Sigmoid colon (tissue), 6 donors: ENCODE measurements at regions not wholly inside any gene's neighbourhood (a gene's known extent, or its start where the extent isn't known, plus 50 kb on each side); places are given as distances from the start of the nearest gene placed in this dataset.

ENCODE experiments used
- DNase-seq: peaks from one replicate; pipeline ENCODE4 v3.0.0-alpha.2; 2019
- H3K27ac ChIP-seq, 4 donors: fragments of 200-600 bp; sonication (generic); one replicate each; pipeline ENCODE4 v1.5.1; 2016 to 2019; ENCODE audit warnings: mild to moderate bottlenecking in 1 of 4
- H3K27me3 ChIP-seq, 3 donors: fragments of 200-600 bp; sonication (generic); one replicate each; pipeline ENCODE4 v1.5.1; 2019; ENCODE audit warnings: mild to moderate bottlenecking in 1 of 3
- H3K36me3 ChIP-seq, 4 donors: fragments of 200-600 bp; sonication (generic); one replicate each; pipeline ENCODE4 v1.5.1; 2016 to 2019
- H3K4me1 ChIP-seq, 4 donors: fragments of 200-600 bp; sonication (generic); one replicate each; pipeline ENCODE4 v1.5.1; 2017 to 2019
- H3K4me3 ChIP-seq, 4 donors: fragments of 200-600 bp; sonication (generic); one replicate each; pipeline ENCODE4 v1.5.1; 2017 to 2019; ENCODE audit warnings: mild to moderate bottlenecking in 2 of 4, moderate library complexity in 1 of 4
- H3K9me3 ChIP-seq, 4 donors: fragments of 200-600 bp in 3 of 4; sonication (generic) in 3 of 4; one replicate each; pipeline versions ENCODE4 v1.5.1 to v1.6.1; 2013 to 2019
- EP300 ChIP-seq, 4 donors: sonication (generic); formaldehyde crosslinking; IDR thresholded peaks; one replicate each; pipeline ENCODE4 v1.6.1; 2017; ENCODE audit warnings: antibody characterized with exemption in 4 of 4
- POLR2A ChIP-seq, 2 donors: fragments of 450-650 bp; IDR thresholded peaks; one replicate each; pipeline ENCODE4 v1.6.1; 2016; ENCODE audit warnings: antibody characterized with exemption in 2 of 2, mild to moderate bottlenecking in 2 of 2, moderate library complexity in 2 of 2
- POLR2AphosphoS5 ChIP-seq, 4 donors: sonication (generic); formaldehyde crosslinking; IDR thresholded peaks; one replicate each; pipeline ENCODE4 v1.6.1; 2017; ENCODE audit warnings: antibody characterized with exemption in 4 of 4
- WGBS, 2 donors: extraction: QIAGEN DNeasy Blood & Tissue Kit; methylation state at CpG; one replicate each; pipeline ENCODE4 v1.1.7; 2013; 5-methylcytosine and 5-hydroxymethylcytosine counted together
- intact Hi-C: fragments of 100-400 bp; cut with DNase I; formaldehyde crosslinking; loops from one replicate; pipeline ENCODE4 v1.15.1; 2023
- TF ChIP-seq, protein P1 (sequence below), 4 experiments: fragments of 450-650 bp in 3 of 4; fragments of 200-600 bp in 1 of 4; IDR thresholded peaks; one replicate each; pipeline ENCODE4 v1.5.1; 2016 to 2019; ENCODE audit warnings: antibody characterized with exemption in 4 of 4, mild to moderate bottlenecking in 3 of 4, moderate library complexity in 2 of 4
- donor health status: healthy with polysubstance abuse.
- donor health status: healthy.

DNA sequence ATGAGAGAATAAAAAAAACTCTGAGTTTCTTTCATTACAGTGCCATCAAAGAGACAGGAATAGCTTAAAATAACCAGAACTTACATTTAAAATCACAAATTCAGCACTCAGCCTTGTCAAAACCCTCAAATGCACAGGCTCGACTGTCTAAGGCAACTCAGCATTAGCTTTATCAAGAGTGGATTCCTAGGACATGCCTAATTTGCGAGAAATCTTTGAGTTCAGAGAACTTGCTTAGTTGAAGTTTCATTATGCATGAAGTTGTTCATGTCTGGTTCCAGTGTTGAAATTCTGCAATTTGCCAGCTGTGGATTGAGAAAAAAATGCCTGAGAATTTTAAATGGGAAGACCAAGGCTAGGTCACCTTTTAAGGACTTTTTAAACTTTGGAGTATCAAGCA, 151.1 kb downstream of the LRRC70 start:
- intact Hi-C loops: no loop called here
- no peak for TF ChIP-seq POLR2A (IDR thresholded peaks at IDR 0.05)
- TF ChIP-seq, protein P1, sequence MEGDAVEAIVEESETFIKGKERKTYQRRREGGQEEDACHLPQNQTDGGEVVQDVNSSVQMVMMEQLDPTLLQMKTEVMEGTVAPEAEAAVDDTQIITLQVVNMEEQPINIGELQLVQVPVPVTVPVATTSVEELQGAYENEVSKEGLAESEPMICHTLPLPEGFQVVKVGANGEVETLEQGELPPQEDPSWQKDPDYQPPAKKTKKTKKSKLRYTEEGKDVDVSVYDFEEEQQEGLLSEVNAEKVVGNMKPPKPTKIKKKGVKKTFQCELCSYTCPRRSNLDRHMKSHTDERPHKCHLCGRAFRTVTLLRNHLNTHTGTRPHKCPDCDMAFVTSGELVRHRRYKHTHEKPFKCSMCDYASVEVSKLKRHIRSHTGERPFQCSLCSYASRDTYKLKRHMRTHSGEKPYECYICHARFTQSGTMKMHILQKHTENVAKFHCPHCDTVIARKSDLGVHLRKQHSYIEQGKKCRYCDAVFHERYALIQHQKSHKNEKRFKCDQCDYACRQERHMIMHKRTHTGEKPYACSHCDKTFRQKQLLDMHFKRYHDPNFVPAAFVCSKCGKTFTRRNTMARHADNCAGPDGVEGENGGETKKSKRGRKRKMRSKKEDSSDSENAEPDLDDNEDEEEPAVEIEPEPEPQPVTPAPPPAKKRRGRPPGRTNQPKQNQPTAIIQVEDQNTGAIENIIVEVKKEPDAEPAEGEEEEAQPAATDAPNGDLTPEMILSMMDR (IDR thresholded peaks at IDR 0.05): no peak
- no peak for TF ChIP-seq EP300 (IDR thresholded peaks at IDR 0.05)
- TF ChIP-seq POLR2AphosphoS5 (IDR thresholded peaks at IDR 0.05): no peak
- DNase-seq: no peak
- 86 to 89% methylated on average over 2 of the region's 2 CpGs for WGBS, 2 donors
- no peak overlapping the region for H3K4me3 ChIP-seq
- no peaks in the 10 kb centered on the region for H3K36me3 ChIP-seq
- no peaks in the 10 kb centered on the region for H3K27me3 ChIP-seq
- H3K27ac ChIP-seq: no peak overlapping the region
- no peaks in the 10 kb centered on the region for H3K9me3 ChIP-seq
- no peaks in the 10 kb centered on the region for H3K4me1 ChIP-seq

DNA sequence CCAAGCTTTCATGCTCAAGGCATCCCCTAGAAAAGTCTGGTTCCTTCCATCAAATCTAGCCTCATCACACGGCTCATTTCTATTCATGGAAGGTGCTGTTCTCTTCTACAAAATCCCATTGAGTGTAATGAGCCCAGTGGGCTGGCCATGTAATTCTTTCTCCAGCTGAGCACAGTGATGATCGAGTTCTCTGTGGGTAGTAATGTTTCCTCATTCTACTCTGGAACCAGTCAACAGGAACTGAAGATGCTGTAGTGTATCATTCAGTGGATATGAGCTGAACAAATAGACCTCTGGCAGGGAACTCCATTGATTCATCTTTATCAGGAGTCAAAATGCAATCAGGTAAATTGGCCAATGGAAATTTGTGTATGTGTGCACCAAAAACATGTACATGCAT, 149.2 kb downstream of the LRRC70 start:
- WGBS, 2 donors: 84 to 90% methylated on average over 2 of the region's 2 CpGs
- TF ChIP-seq, protein P1 (IDR thresholded peaks at IDR 0.05): no peak
- no peak for TF ChIP-seq POLR2AphosphoS5 (IDR thresholded peaks at IDR 0.05)
- TF ChIP-seq POLR2A (IDR thresholded peaks at IDR 0.05): no peak
- no peak for TF ChIP-seq EP300 (IDR thresholded peaks at IDR 0.05)

DNA sequence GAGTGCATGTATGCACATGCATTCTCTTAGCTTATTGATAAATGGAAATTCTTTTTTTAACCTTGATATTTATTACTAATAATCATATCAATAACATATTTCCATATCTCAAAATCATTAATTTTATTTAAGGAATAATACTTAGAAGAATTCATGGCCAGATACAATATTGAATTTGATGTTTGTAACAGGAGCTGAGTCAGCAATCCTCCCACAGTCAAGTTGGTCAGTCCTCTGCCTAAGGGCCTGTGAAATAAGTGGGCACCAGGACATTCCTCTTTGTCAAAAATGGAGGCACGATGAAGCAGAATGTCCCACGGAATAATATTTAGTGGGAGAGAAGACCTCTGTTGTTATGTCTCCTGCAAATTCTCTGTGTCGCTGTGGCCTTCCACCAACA, 148.6 kb downstream of the LRRC70 start:
- no peak for TF ChIP-seq POLR2AphosphoS5 (IDR thresholded peaks at IDR 0.05)
- TF ChIP-seq, protein P1 (IDR thresholded peaks at IDR 0.05): no peak
- no peak for TF ChIP-seq EP300 (IDR thresholded peaks at IDR 0.05)
- no peak for TF ChIP-seq POLR2A (IDR thresholded peaks at IDR 0.05)
- 96 to 97% methylated on average over 3 of the region's 3 CpGs for WGBS, 2 donors
- DNase-seq: no peak
- Histone ChIP-seq H3K36me3 (no peaks in the 10 kb centered on the region), H3K9me3 (no peaks in the 10 kb centered on the region), H3K4me3 (no peak overlapping the region), H3K27ac (no peak overlapping the region), H3K4me1 (no peaks in the 10 kb centered on the region), H3K27me3 (no peaks in the 10 kb centered on the region)
- intact Hi-C loops: no loop called here

More for the DNA sequence above, 149.2 kb downstream of the LRRC70 start:
- Histone ChIP-seq H3K4me3 (no peak overlapping the region), H3K4me1 (no peaks in the 10 kb centered on the region), H3K9me3 (no peaks in the 10 kb centered on the region), H3K27me3 (no peaks in the 10 kb centered on the region), H3K36me3 (no peaks in the 10 kb centered on the region), H3K27ac (no peak overlapping the region)
- DNase-seq: no peak
- intact Hi-C loops: no loop called here

DNA sequence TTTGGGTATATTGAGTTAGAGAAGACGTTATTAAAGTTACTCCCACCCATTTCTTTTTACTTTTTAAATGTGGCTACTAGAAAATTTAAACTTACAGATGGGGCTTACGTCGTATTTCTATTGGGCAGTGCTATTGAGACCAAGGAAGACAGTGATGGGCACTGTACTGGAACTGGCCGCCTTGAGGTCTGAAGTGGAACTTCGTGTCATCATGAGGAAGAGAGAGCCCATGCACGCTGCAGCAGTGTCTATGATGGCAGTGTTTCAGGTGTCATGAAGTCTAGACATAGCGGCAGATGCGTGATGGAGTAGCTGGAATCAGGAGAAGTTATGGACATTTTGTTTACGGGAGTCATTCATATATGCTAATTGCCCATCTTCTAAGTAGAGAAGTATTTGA, 143.7 kb downstream of the LRRC70 start:
- H3K9me3 ChIP-seq: no peaks in the 10 kb centered on the region
- intact Hi-C loops: no loop called here
- H3K27ac ChIP-seq: no peak overlapping the region
- no peaks in the 10 kb centered on the region for H3K27me3 ChIP-seq
- H3K36me3 ChIP-seq: no peaks in the 10 kb centered on the region
- no peak for DNase-seq
- no peaks in the 10 kb centered on the region for H3K4me1 ChIP-seq
- H3K4me3 ChIP-seq: no peak overlapping the region
- TF ChIP-seq POLR2AphosphoS5 (IDR thresholded peaks at IDR 0.05): no peak
- no peak for TF ChIP-seq POLR2A (IDR thresholded peaks at IDR 0.05)
- TF ChIP-seq, protein P1 (IDR thresholded peaks at IDR 0.05): no peak
- TF ChIP-seq EP300 (IDR thresholded peaks at IDR 0.05): no peak
- 75 to 90% methylated on average over 9 of the region's 9 CpGs for WGBS, 2 donors

DNA sequence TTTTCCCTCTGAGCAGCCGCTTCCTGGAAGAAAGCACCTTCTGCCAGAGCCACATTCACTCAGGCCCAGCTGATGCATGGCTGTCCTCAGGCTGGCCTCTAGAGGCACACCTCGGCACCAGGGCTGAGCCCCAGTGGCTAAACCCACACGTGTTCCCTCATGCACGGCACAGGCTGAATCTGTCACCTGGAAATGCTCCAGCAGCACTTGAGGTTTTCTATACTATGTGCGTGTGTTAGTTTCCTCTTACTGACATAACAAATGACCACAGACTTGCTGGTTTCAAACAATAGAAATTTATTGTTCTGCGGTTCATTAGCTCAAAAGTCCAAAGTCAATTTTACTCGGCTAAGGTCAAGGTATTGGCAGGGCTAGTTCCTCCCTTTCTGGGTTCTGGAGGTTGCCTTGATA, 141.4 kb downstream of the LRRC70 start:
- H3K4me3 ChIP-seq: no peak overlapping the region
- intact Hi-C loops: no loop called here
- no peak overlapping the region for H3K27ac ChIP-seq
- H3K27me3 ChIP-seq: no peaks in the 10 kb centered on the region
- 25 to 27% methylated on average over 7 of the region's 7 CpGs for WGBS, 2 donors
- H3K4me1 ChIP-seq: no peaks in the 10 kb centered on the region
- H3K36me3 ChIP-seq: no peaks in the 10 kb centered on the region
- DNase-seq: no peak
- TF ChIP-seq POLR2AphosphoS5 (IDR thresholded peaks at IDR 0.05) (no peak), POLR2A (IDR thresholded peaks at IDR 0.05) (no peak), EP300 (IDR thresholded peaks at IDR 0.05) (no peak)
- TF ChIP-seq, protein P1 (IDR thresholded peaks at IDR 0.05): no peak
- no peaks in the 10 kb centered on the region for H3K9me3 ChIP-seq
